HepG2 (cell line): ENCODE measurements at regions not wholly inside any gene's neighbourhood (a gene's known extent, or its start where the extent isn't known, plus 50 kb on each side); places are given as distances from the start of the nearest gene placed in this dataset.
"Not testable (repeated sequence)": the region's sequence is repeated elsewhere in the genome, so short reads cannot be mapped to it uniquely, and the experiment has no call there.

Source experiments
- ATAC-seq: fragments of 200-7000 bp; cut with Tn5 transposase; 3 replicates; pipeline ENCODE4 v1.9.1; 2020; ENCODE audit warnings: mild to moderate bottlenecking, moderate library complexity
- BruUV-seq: library from RNA; stranded (reverse); fragments of 400-500 nt; replicated peaks from 2 replicates; lab custom pipeline; 2021; lab: Mats Ljungman, UMichigan
- CTCF ChIA-PET: fragments of 300-600 bp; formaldehyde crosslinking; extraction: SDS; loops from one replicate; lab custom pipeline; 2021; ENCODE audit warnings: low total read pairs, inconsistent platforms, low intra/inter-chr PET ratio; lab: Yijun Ruan, JAX
- POLR2A ChIA-PET: fragments of 350-600 bp; sonication (Branson Sonifier 250); formaldehyde crosslinking; loops from one replicate; lab custom pipeline; 2020; ENCODE audit warnings: antibody characterized with exemption, inconsistent platforms; lab: Yijun Ruan, JAX
- DNase-seq: peaks from one replicate; pipeline ENCODE4 v3.0.0-alpha.2; 2015; ENCODE audit warnings: low spot score
- FAIRE-seq: peaks from 3 replicates; lab custom pipeline; 2011; peaks lifted over from hg19 to GRCh38; lab: Jason Lieb, UNC
- H2AFZ ChIP-seq: one replicate; pipeline ENCODE4 v1.6.1; 2011; ENCODE audit warnings: low read length, inconsistent platforms
- H3K27ac ChIP-seq: fragments of 300-600 bp; 3 replicates; pipeline ENCODE4 v1.8.0; 2011; ENCODE audit warnings: mixed run types, mild to moderate bottlenecking, mixed read lengths, low read length, inconsistent platforms; ENCODE audit not compliant: insufficient read depth; ENCODE audit errors: extremely low read length
- H3K27me3 ChIP-seq, 2 experiments: fragments of 200-600 bp in 1 of 2; 2 replicates in 1 of 2; 3 replicates in 1 of 2; pipeline versions ENCODE4 v1.6.0 to v1.8.0; 2011; ENCODE audit warnings: low read length in 2 of 2, mild to moderate bottlenecking in 2 of 2, moderate library complexity in 2 of 2, inconsistent platforms in 1 of 2; ENCODE audit not compliant: insufficient read depth in 2 of 2, control insufficient read depth in 1 of 2
- H3K36me3 ChIP-seq, 2 experiments: fragments of 200-600 bp in 1 of 2; replicated peaks in 1 of 2; 2 replicates in 1 of 2; 3 replicates in 1 of 2; pipeline versions ENCODE4 v1.5.1 to v1.8.0; 2011; ENCODE audit warnings: low read length in 2 of 2, inconsistent platforms in 1 of 2; ENCODE audit not compliant: insufficient read depth in 2 of 2, control insufficient read depth in 1 of 2
- H3K4me1 ChIP-seq: 2 replicates; pipeline ENCODE4 v1.5.1; 2012; ENCODE audit warnings: low read length, inconsistent platforms; ENCODE audit not compliant: insufficient read depth
- H3K4me2 ChIP-seq: 2 replicates; pipeline ENCODE4 v1.6.0; 2011; ENCODE audit warnings: low read depth, low read length, inconsistent platforms
- H3K4me3 ChIP-seq, 3 experiments: fragments of 200-600 bp in 1 of 3; sonication (generic), shearing (Covaris generic) in 1 of 3; replicated peaks in 1 of 3; 2 replicates each; pipeline ENCODE4 v1.5.1; 2011 to 2016; ENCODE audit warnings: low read length in 3 of 3, inconsistent platforms in 2 of 3, low read depth in 2 of 3, mild to moderate bottlenecking in 2 of 3, control low read depth in 1 of 3, mixed read lengths in 1 of 3; ENCODE audit not compliant: insufficient read depth in 1 of 3
- H3K79me2 ChIP-seq: one replicate; pipeline ENCODE4 v1.6.1; 2011; ENCODE audit warnings: low read length, inconsistent platforms; ENCODE audit not compliant: insufficient read depth
- H3K9ac ChIP-seq: 2 replicates; pipeline ENCODE4 v1.6.0; 2011; ENCODE audit warnings: mild to moderate bottlenecking, low read depth, low read length, inconsistent platforms; ENCODE audit not compliant: insufficient read depth
- H3K9me3 ChIP-seq: 2 replicates; pipeline ENCODE4 v1.5.1; 2012; ENCODE audit warnings: mild to moderate bottlenecking, low read length
- H4K20me1 ChIP-seq: 2 replicates; pipeline ENCODE4 v1.6.0; 2011; ENCODE audit warnings: inconsistent platforms, mild to moderate bottlenecking, low read length, moderate library complexity; ENCODE audit not compliant: insufficient read depth
- CCAR2 ChIP-seq: fragments of 200-400 bp; formaldehyde crosslinking; optimal IDR thresholded peaks from 2 replicates; pipeline ENCODE3; 2018; ENCODE audit warnings: low read depth, mild to moderate bottlenecking, low read length, moderate library complexity
- CHD4 ChIP-seq: fragments of 200-600 bp; sonication (generic); IDR thresholded peaks from 2 replicates; pipeline ENCODE4 v1.7.0; 2017; ENCODE audit warnings: mild to moderate bottlenecking, low read length, borderline replicate concordance
- MBD4 ChIP-seq: IDR thresholded peaks from 2 replicates; pipeline ENCODE4 v1.6.1; 2012; ENCODE audit warnings: low read length, inconsistent platforms, borderline replicate concordance
- NFYC ChIP-seq: IDR thresholded peaks from 2 replicates; pipeline ENCODE4 v1.6.1; 2016; ENCODE audit warnings: missing genetic modification reagents, missing compliant biosample characterization
- POLR2AphosphoS2 ChIP-seq: IDR thresholded peaks from 2 replicates; pipeline ENCODE4 v1.6.1; 2011; ENCODE audit warnings: low read depth, low read length, improper control_type of control experiment
- REL ChIP-seq: sonication (generic); formaldehyde crosslinking; conservative IDR thresholded peaks from 2 replicates; pipeline ENCODE4 v1.8.0; 2022; ENCODE audit warnings: mild to moderate bottlenecking, missing genetic modification reagents, moderate library complexity
- U2AF1 ChIP-seq: fragments of 200-400 bp; formaldehyde crosslinking; optimal IDR thresholded peaks from 2 replicates; pipeline ENCODE3; 2017; ENCODE audit warnings: mild to moderate bottlenecking, low read depth, low read length
- ZNF256 ChIP-seq: sonication (generic); formaldehyde crosslinking; conservative IDR thresholded peaks from 2 replicates; pipeline ENCODE4 v1.4.0; 2020; ENCODE audit warnings: missing genetic modification reagents
- ZNF589 ChIP-seq: sonication (generic); formaldehyde crosslinking; conservative IDR thresholded peaks from 2 replicates; pipeline ENCODE4 v1.8.0; 2022; ENCODE audit warnings: mild to moderate bottlenecking, moderate library complexity, missing genetic modification reagents
- ZNF720 ChIP-seq: sonication (generic); formaldehyde crosslinking; IDR thresholded peaks from 2 replicates; pipeline ENCODE4 v1.4.0; 2020; ENCODE audit warnings: missing genetic modification reagents
- WGBS: methylation state at CpG from one replicate; pipeline ENCODE4 v1.1.6; 2017; ENCODE audit warnings: low lambda C conversion rate; 5-methylcytosine and 5-hydroxymethylcytosine counted together
- in situ Hi-C: cut with HindIII; loops from 2 replicates; pipeline ENCODE4 v1.10.0; 2017; ENCODE audit warnings: low pct_unique_long_range_greater_than_20kb; ENCODE audit not compliant: extremely low pct_ligation_motif_present
- intact Hi-C: fragments of 100-400 bp; cut with micrococcal nuclease; formaldehyde crosslinking; loops from one replicate; pipeline ENCODE4 v1.10.0; 2022; ENCODE audit not compliant: unreplicated experiment
- TF ChIP-seq, protein P1 (sequence below): sonication (generic); formaldehyde crosslinking; IDR thresholded peaks from 2 replicates; pipeline ENCODE4 v1.8.0; 2023; ENCODE audit warnings: mild to moderate bottlenecking, missing genetic modification reagents

- 69% methylated on average over 6 of the region's 6 CpGs for WGBS
- no TSS peak for BruUV-seq
- Histone ChIP-seq H4K20me1 (no peaks in the 10 kb centered on the region), H3K36me3 (no peaks in the 10 kb centered on the region), H3K27me3 (no peaks in the 10 kb centered on the region), H2AFZ (no peak overlapping the region), H3K9me3 (no peaks in the 10 kb centered on the region), H3K4me3 (no peak overlapping the region), H3K4me1 (no peaks in the 10 kb centered on the region), H3K4me2 (no peak overlapping the region), H3K27ac (no peak overlapping the region), H3K9ac (no peak overlapping the region), H3K79me2 (no peaks in the 10 kb centered on the region)
- FAIRE-seq (no peak), DNase-seq (no peak), ATAC-seq (no peak)
- TF ChIP-seq REL (CRISPR knock-in tag) (no peak), U2AF1 (no peak), CCAR2 (no peak), NFYC (no peak), ZNF589 (CRISPR knock-in tag) (no peak), ZNF256 (no peak), MBD4 (no peak), POLR2AphosphoS2 (no peak), ZNF720 (CRISPR knock-in tag) (no peak), CHD4 (no peak)
- TF ChIP-seq, protein P1, sequence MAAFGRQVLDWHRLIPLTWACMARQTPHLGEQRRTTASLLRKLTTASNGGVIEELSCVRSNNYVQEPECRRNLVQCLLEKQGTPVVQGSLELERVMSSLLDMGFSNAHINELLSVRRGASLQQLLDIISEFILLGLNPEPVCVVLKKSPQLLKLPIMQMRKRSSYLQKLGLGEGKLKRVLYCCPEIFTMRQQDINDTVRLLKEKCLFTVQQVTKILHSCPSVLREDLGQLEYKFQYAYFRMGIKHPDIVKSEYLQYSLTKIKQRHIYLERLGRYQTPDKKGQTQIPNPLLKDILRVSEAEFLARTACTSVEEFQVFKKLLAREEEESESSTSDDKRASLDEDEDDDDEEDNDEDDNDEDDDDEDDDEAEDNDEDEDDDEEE (CRISPR knock-in tag), result no peak
- intact Hi-C loops, result no loop called here
- CTCF ChIA-PET, result no interaction called here
- POLR2A ChIA-PET, result no interaction called here
- in situ Hi-C loops, result no loop called here
Observed at GRCh38 chr2:149686136-149687051, 98.8 kb upstream of the MMADHC start.

DNA sequence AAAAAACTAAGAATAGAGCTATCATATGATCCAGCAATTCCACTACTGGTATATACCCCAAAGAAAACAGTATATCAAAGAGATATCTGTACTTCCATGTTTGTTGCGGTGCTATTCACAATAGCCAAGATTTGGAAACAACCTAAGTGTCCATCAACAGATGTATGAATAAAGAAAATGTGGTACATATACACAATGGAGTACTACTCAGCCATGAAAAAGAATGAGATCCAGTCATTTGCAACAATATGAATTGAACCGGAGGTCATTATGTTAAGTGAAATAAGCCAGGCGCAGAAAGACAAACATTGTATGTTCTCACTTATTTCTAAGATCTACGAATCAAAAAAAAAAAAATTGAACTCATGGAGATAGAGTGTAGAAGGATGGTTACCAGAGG is 97.8 kb upstream of the MMADHC start:
- BruUV-seq, H3K9me3 ChIP-seq, intact Hi-C loops, DNase-seq, H3K9ac ChIP-seq, H3K4me3 ChIP-seq, ATAC-seq, CTCF ChIA-PET, H3K4me1 ChIP-seq, POLR2A ChIA-PET, H3K79me2 ChIP-seq, H4K20me1 ChIP-seq, H3K27ac ChIP-seq, in situ Hi-C loops, H3K27me3 ChIP-seq, H2AFZ ChIP-seq, FAIRE-seq, H3K36me3 ChIP-seq, H3K4me2 ChIP-seq: not testable (repeated sequence)
- 77% methylated on average over 4 of the region's 4 CpGs for WGBS
